GM21717 (cell line): ENCODE measurements at regions not wholly inside any gene's neighbourhood (a gene's known extent, or its start where the extent isn't known, plus 50 kb on each side); places are given as distances from the start of the nearest gene placed in this dataset.
"Not testable (repeated sequence)": the region's sequence is repeated elsewhere in the genome, so short reads cannot be mapped to it uniquely, and the experiment has no call there.

Experiments
- ATAC-seq: cut with Tn5 transposase; IDR thresholded peaks from one replicate; pipeline ENCODE4 v1.9.1; 2021; ENCODE audit warnings: mild to moderate bottlenecking, moderate library complexity; ENCODE audit not compliant: unreplicated experiment

DNA sequence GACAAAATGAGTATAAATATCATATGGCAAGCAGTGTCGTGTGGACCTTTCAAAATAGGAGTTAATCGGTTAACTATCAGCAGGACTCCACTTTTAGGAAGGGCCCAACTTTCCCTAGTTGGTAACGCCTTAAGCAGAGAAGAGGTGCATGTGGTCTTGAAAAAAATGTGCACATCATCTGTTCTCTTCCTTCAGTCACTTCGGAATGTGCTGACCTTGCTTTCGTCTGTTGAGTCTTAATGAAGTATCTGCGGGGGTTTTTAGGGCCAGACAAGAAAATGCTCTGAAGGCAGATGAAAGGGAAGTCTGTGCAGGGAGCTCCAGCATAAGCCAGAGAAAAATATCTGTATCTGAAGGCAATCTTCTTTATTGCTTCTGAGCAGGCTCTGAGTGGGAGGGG, 185.2 kb downstream of the AEBP2 start:
- ATAC-seq: no peak

GRCh38 chr12:19625551-19625950, 186.3 kb downstream of the AEBP2 start:
- not testable (repeated sequence) for ATAC-seq

DNA sequence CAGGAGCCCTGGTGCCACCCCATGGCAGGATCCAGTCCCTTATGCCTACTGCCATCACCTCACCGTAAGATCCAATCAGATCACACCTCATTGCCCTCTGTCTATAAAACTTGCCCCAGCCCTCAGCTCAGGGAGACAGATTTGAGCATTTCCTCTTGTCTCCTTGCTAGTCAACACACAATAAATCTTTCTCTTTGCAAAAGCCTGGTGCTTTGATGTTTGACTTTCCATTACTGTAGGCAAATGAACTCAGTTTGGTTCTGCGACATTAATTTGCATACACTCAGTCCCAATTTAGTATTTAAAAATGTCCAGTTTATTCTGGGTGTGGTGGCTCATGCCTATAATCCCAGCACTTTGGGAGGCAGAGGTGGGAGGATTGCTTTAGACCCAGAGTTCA, 188.4 kb downstream of the AEBP2 start:
- no peak for ATAC-seq

DNA sequence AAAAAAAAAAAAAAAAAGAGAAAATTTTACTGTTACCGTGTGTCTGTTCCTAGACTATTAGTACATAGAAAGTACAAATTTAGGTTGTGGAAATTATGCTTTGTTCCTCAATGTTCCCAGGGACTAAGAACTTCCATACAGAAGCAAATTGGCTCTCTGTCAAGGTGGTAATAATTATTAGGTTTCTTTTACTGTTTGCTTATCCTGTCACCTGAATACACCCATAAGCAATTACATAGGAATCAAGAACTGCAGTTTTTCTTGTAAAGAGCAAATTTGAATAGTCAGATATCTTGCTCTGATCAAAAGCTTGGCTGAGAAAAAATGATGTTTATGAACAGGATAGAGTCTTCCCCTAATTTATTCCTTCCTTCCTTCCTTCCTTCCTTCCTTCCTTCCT, 191.2 kb downstream of the AEBP2 start:
- no peak for ATAC-seq

- no peak for ATAC-seq
These were observed 193.9 kb downstream of the AEBP2 start for GRCh38 chr12:19633194-19633593.

GRCh38 chr12:19633641-19634040, 194.3 kb downstream of the AEBP2 start:
- ATAC-seq: no peak

- ATAC-seq: no peak
These were observed 200.6 kb downstream of the AEBP2 start for GRCh38 chr12:19639781-19640415.

- no peak for ATAC-seq
These were observed 202.2 kb downstream of the AEBP2 start for GRCh38 chr12:19641235-19642080.

GRCh38 chr12:19642345-19642744, 203.1 kb downstream of the AEBP2 start:
- no peak for ATAC-seq

DNA sequence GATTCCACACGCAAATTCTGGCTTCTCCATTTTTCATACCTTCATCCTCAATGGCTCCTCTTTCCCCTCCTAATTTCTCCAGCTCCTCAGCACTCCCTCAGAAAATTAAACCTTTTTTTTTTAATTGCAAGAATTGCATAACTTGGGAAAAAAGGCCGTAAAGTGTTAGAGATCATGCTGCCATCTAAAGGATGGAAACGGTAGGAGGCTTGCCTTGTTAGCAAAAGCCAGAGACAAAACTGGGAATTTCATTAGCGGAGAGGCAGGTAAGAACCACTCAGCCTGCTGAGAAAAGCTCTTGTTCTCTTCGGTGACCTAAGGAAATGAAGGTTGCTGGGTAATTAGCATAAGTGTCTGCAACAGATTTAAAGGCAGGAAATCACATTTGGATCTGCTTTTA, 204.3 kb downstream of the AEBP2 start:
- no peak for ATAC-seq

DNA sequence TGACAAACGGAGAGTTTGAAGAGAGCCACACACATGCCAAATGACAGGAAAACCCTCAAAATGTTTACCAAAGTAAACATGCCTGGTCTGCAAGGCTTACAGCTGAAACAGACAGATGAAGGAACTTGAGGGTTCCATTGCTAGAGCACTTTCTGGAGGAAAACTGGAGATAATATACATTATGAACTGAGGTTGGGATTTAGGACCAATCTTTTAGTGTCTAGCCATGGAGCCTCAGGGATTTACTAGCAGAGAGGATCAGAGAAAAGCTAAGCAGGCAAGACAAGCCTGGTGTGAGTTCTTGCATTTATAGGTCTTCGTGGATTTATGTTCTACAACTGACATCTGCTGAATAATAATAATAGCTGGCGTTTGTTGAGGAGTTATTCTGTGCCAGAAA, 205.3 kb downstream of the AEBP2 start:
- no peak for ATAC-seq

DNA sequence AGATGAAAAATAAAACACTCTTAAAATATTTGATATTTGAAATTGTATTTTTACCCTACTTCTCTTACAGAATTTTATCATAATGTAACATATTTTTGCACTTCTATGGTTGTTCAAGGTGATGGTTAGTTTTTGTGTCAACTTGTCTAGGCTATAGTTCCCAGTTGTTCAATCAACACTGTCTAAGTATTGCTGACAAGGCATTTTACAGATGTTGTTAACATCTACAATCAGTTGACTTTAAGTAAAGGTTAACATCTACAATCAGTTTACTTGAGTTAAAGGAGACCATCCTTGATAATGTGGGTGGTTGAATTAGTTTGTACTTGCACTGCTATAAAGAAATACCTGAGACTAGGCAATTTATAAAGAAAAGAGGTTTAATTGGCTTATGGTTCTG, 206.5 kb downstream of the AEBP2 start:
- ATAC-seq: no peak

- no peak for ATAC-seq
These were observed 207.3 kb downstream of the AEBP2 start for GRCh38 chr12:19646599-19646998.

GRCh38 chr12:19647806-19648556, 208.7 kb downstream of the AEBP2 start:
- ATAC-seq: no peak

GRCh38 chr12:19648591-19648990, 209.3 kb downstream of the AEBP2 start:
- ATAC-seq: no peak

DNA sequence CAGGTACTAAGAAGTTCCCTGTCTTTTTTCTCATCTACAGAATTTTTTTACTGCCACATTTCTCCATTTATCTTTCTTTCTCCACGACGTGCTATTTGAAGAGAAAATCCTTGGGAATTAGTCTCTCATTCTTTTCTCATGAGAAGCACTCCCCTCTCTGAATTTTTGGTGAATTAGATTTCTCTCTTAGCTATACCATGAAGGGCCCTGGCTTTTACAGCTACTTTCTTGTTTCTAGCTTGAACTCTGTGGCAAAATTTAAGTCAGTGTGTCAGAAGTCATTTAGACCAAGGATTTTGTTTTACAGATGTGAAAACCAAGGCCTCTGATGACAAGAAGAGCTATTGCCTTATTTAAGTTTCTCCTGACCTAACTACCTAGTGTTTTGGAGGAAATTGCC, 213.1 kb downstream of the AEBP2 start:
- ATAC-seq: no peak

- ATAC-seq: no peak
These were observed 215.5 kb downstream of the AEBP2 start for GRCh38 chr12:19654650-19655376.

- ATAC-seq: no peak
These were observed 217.9 kb downstream of the AEBP2 start for GRCh38 chr12:19657118-19657731.

DNA sequence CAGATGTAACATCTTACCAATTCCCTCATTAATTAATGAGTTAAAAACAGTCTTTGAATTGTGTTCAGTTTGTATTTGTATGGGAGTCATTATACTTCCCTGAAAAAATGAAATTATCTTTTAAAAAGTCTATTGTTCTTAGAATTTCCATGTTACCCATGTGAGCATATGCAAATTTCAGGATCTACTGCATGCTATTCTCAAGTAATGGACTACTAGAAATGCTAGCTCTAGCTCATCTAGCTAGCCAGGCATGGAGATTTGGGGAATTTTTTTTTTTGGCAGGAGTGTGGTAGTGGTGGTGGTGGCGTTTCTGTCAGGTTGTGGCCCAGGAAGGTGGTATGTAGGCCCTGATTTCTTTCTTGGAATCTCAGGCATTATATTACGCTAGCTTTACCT, 218.4 kb downstream of the AEBP2 start:
- ATAC-seq: no peak

- no peak for ATAC-seq
These were observed 219.8 kb downstream of the AEBP2 start for GRCh38 chr12:19659086-19659485.

- ATAC-seq: no peak
These were observed 220.2 kb downstream of the AEBP2 start for GRCh38 chr12:19659501-19659900.
